ENCODE measurements at regions not wholly inside any gene's neighbourhood (a gene's known extent, or its start where the extent isn't known, plus 50 kb on each side); places are given as distances from the start of the nearest gene placed in this dataset.

- Histone ChIP-seq H3K27ac (ENCODE audit: low read depth, low read length) (no peak overlapping the region), H4K20me1 (ENCODE audit: control insufficient read depth, insufficient read depth, low read depth, low read length) (no peaks in the 10 kb centered on the region), H3K27me3 (ENCODE audit: control insufficient read depth, low read length) (no peaks in the 10 kb centered on the region), H3K4me1 (ENCODE audit: control insufficient read depth, low read length) (no peaks in the 10 kb centered on the region), H3K9me3 (ENCODE audit: control insufficient read depth, insufficient read depth, low read length) (no peaks in the 10 kb centered on the region), H3K4me2 (ENCODE audit: low read length) (no peak overlapping the region), H3K36me3 (ENCODE audit: control insufficient read depth, low read length) (no peaks in the 10 kb centered on the region), H3K9me2 (replicated peaks; ENCODE audit: control insufficient read depth, low read length) (no peaks in the 10 kb centered on the region), H3K79me2 (ENCODE audit: control insufficient read depth, low read length) (no peaks in the 10 kb centered on the region), H3F3A (ENCODE audit: control insufficient read depth, insufficient read depth) (no peaks in the 10 kb centered on the region), H3K4me3 (ENCODE audit: low read length) (no peak overlapping the region)
- TF ChIP-seq, protein P1, sequence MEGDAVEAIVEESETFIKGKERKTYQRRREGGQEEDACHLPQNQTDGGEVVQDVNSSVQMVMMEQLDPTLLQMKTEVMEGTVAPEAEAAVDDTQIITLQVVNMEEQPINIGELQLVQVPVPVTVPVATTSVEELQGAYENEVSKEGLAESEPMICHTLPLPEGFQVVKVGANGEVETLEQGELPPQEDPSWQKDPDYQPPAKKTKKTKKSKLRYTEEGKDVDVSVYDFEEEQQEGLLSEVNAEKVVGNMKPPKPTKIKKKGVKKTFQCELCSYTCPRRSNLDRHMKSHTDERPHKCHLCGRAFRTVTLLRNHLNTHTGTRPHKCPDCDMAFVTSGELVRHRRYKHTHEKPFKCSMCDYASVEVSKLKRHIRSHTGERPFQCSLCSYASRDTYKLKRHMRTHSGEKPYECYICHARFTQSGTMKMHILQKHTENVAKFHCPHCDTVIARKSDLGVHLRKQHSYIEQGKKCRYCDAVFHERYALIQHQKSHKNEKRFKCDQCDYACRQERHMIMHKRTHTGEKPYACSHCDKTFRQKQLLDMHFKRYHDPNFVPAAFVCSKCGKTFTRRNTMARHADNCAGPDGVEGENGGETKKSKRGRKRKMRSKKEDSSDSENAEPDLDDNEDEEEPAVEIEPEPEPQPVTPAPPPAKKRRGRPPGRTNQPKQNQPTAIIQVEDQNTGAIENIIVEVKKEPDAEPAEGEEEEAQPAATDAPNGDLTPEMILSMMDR (IDR thresholded peaks at IDR 0.05; ENCODE audit: low read depth, low read length, poor library complexity, severe bottlenecking): no peak
- TF ChIP-seq EZH2phosphoT487 (IDR thresholded peaks at IDR 0.05; ENCODE audit: borderline replicate concordance, low read length): no peak
Observed at GRCh38 chr16:58820411-58820810, 86.3 kb upstream of the GOT2 start.

GRCh38 chr16:58815181-58815888 is 81.2 kb upstream of the GOT2 start:
- Histone ChIP-seq H3K4me3 (ENCODE audit: low read length) (no peak overlapping the region), H4K20me1 (ENCODE audit: control insufficient read depth, insufficient read depth, low read depth, low read length) (no peaks in the 10 kb centered on the region), H3K9me3 (ENCODE audit: control insufficient read depth, insufficient read depth, low read length) (no peaks in the 10 kb centered on the region), H3K27ac (ENCODE audit: low read depth, low read length) (no peak overlapping the region), H3K9me2 (replicated peaks; ENCODE audit: control insufficient read depth, low read length) (no peaks in the 10 kb centered on the region), H3K4me2 (ENCODE audit: low read length) (no peak overlapping the region), H3F3A (ENCODE audit: control insufficient read depth, insufficient read depth) (no peaks in the 10 kb centered on the region), H3K4me1 (ENCODE audit: control insufficient read depth, low read length) (no peaks in the 10 kb centered on the region), H3K79me2 (ENCODE audit: control insufficient read depth, low read length) (no peaks in the 10 kb centered on the region), H3K27me3 (ENCODE audit: control insufficient read depth, low read length) (0 out of 2 replicates have a peak, but pooled peaks cover 2% of the 10 kb centered on the region), H3K36me3 (ENCODE audit: control insufficient read depth, low read length) (no peaks in the 10 kb centered on the region)
- TF ChIP-seq, protein P1 (IDR thresholded peaks at IDR 0.05; ENCODE audit: low read depth, low read length, poor library complexity, severe bottlenecking): no peak
- no peak for TF ChIP-seq EZH2phosphoT487 (IDR thresholded peaks at IDR 0.05; ENCODE audit: borderline replicate concordance, low read length)

- Histone ChIP-seq H3K27me3 (ENCODE audit: control insufficient read depth, low read length) (0 out of 2 replicates have a peak, but pooled peaks cover 2% of the 10 kb centered on the region), H3K4me1 (ENCODE audit: control insufficient read depth, low read length) (no peaks in the 10 kb centered on the region), H3K9me3 (ENCODE audit: control insufficient read depth, insufficient read depth, low read length) (no peaks in the 10 kb centered on the region), H3K36me3 (ENCODE audit: control insufficient read depth, low read length) (no peaks in the 10 kb centered on the region), H3K4me2 (ENCODE audit: low read length) (peak overlapping the region; percentile 6; the same call in 1 of the 2 replicates), H3K79me2 (ENCODE audit: control insufficient read depth, low read length) (no peaks in the 10 kb centered on the region), H3K27ac (ENCODE audit: low read depth, low read length) (no peak overlapping the region), H3K4me3 (ENCODE audit: low read length) (no peak overlapping the region), H3K9me2 (replicated peaks; ENCODE audit: control insufficient read depth, low read length) (no peaks in the 10 kb centered on the region), H4K20me1 (ENCODE audit: control insufficient read depth, insufficient read depth, low read depth, low read length) (no peaks in the 10 kb centered on the region), H3F3A (ENCODE audit: control insufficient read depth, insufficient read depth) (no peaks in the 10 kb centered on the region)
- TF ChIP-seq EZH2phosphoT487 (IDR thresholded peaks at IDR 0.05; ENCODE audit: borderline replicate concordance, low read length): no peak
- TF ChIP-seq, protein P1 (IDR thresholded peaks at IDR 0.05; ENCODE audit: low read depth, low read length, poor library complexity, severe bottlenecking): peak; percentile 87
Observed at GRCh38 chr16:58814348-58814801, 80.3 kb upstream of the GOT2 start.

All from DOHH2 (cell line).